AG09309 (cell line): ENCODE measurements at regions not wholly inside any gene's neighbourhood (a gene's known extent, or its start where the extent isn't known, plus 50 kb on each side); places are given as distances from the start of the nearest gene placed in this dataset.

ENCODE experiments used
- DNase-seq: peaks from one replicate; pipeline ENCODE4 v3.0.0-alpha.2; 2010; ENCODE audit warnings: low read depth
- H3K4me3 ChIP-seq: 2 replicates; pipeline ENCODE4 v1.5.1; 2011; ENCODE audit warnings: mild to moderate bottlenecking, low read depth, low read length, moderate library complexity; ENCODE audit not compliant: control insufficient read depth
- TF ChIP-seq, protein P1 (sequence below): IDR thresholded peaks from 2 replicates; pipeline ENCODE4 v1.5.1; 2011; ENCODE audit warnings: mild to moderate bottlenecking, low read depth, low read length, inconsistent platforms; ENCODE audit not compliant: insufficient read depth, control insufficient read depth; ENCODE audit errors: missing control alignments

DNA sequence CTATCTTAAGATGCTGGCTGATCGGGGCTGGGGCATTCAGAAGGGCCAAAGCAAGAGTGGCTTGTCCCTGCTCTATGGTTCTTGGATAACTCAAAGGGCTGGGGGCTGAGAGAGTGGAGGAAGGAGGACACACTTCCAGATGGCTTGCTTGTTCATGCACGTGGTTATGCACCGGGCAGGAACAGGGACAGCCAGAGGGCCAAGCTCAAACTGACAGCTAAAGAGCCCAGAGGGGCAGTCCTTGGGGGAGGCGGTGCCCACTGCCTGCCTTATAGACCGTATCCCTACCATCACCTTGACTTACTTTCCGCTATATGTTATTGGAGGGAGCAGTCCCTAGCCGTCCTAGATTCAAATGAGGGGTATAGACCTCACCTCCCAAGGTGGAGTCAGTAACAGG, 192.7 kb upstream of the SVIL start:
- H3K4me3 ChIP-seq: no peak overlapping the region
- DNase-seq: no peak
- TF ChIP-seq, protein P1, sequence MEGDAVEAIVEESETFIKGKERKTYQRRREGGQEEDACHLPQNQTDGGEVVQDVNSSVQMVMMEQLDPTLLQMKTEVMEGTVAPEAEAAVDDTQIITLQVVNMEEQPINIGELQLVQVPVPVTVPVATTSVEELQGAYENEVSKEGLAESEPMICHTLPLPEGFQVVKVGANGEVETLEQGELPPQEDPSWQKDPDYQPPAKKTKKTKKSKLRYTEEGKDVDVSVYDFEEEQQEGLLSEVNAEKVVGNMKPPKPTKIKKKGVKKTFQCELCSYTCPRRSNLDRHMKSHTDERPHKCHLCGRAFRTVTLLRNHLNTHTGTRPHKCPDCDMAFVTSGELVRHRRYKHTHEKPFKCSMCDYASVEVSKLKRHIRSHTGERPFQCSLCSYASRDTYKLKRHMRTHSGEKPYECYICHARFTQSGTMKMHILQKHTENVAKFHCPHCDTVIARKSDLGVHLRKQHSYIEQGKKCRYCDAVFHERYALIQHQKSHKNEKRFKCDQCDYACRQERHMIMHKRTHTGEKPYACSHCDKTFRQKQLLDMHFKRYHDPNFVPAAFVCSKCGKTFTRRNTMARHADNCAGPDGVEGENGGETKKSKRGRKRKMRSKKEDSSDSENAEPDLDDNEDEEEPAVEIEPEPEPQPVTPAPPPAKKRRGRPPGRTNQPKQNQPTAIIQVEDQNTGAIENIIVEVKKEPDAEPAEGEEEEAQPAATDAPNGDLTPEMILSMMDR: no peak

DNA sequence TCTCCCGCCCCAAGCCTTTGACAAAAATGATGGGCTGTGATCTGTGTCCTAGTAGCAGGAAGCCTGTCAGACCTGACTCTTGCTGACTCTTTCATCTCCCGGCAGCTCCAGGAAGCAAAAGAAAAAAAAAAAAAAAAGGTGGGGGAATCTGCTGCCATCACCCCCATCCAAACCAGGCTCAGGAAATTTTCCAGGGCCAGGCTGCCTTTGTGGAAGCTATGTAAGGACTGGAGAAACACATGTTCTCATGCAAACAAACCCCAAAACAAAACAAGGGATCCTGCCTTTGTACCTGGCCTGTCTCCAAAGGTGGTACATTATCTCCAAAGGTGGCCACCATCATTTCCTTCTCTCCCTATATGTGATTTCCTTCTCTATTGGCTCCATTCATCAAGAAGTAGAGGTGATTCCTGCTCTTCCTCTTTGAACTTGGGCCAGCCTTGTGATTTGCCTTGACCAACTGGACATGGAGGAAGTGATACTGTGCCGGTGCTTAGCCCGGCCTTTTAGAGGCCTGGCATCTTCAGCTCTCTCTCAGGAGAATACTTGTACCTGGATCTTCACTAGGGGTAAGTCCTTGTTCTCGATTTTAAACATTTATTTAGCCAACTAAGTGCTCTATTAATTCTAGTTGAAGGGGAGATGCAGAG, 192.2 kb upstream of the SVIL start:
- TF ChIP-seq, protein P1: no peak
- H3K4me3 ChIP-seq: no peak overlapping the region
- no peak for DNase-seq

DNA sequence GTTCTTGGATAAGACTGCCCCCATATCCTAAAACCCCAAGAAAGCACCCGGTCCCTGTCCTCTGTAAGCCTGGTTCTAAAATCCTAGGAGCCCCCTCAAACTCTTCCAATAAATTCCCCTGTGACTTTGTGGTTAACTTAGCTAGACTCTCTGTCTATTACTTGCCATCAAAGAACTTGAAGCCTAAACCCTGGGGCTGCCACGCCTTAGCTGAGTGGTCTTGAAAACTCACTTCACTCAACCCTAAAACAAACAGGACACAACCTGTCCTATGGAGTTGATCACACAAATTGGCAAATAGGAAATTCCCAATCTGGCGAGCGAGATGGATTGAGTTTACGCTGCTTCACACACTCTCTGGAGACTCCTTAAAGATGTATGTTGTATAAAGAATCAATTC, 191.4 kb upstream of the SVIL start:
- DNase-seq: no peak
- TF ChIP-seq, protein P1: no peak
- no peak overlapping the region for H3K4me3 ChIP-seq

DNA sequence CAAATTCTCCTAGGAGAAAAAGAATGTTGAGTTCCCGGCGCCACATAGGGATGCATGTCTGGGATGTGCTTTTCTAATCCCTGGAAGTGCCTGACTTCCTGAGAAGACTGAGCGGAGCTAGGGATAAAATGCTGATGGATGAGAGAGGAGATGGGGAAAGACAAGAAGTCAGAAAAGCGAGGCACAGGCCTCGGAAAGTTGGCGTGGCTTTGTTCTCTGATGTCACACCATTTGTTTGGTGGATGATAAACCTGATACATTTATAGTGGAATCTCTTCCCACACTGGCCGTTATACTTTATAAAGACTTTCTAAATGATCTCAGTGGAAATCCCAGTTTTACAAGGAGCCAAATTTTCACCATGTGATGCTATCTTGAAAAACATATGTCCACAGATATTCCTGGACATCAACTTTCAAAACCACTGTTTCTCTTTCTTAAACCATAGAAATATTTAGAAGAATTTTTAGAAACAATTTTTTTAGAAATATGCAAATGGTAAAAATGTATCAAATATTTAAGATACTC, 188.8 kb upstream of the SVIL start:
- no peak for DNase-seq
- TF ChIP-seq, protein P1: no peak
- H3K4me3 ChIP-seq: no peak overlapping the region

DNA sequence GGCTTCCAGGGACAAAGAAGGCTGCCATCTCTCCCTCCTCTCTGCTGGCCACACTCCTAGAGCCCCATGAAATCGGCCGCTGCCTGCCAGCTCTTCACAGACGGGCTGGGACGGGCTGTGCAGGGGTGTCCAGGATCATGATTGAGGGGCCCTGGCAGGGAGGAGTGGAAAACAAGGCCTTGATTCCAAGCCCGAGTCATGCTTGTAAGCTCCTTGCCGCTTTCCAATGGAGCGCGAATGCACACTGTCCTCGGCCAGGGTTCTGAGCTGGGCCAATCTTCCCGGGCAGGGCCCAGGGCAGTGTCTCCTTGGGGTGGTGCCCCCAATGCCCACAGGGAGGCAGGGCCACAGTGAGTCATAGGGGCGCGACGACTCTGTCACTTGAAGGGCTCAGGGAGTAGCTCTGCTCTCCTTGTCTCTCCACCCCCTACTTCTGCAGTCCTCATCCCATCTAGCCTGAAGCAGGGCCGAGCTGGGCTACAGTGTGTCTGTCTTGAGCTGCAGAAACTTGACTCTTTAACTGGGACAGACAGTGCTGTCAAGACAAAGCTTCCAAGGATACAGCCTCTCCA, 186.2 kb upstream of the SVIL start:
- DNase-seq: no peak
- TF ChIP-seq, protein P1: no peak
- H3K4me3 ChIP-seq: no peak overlapping the region

DNA sequence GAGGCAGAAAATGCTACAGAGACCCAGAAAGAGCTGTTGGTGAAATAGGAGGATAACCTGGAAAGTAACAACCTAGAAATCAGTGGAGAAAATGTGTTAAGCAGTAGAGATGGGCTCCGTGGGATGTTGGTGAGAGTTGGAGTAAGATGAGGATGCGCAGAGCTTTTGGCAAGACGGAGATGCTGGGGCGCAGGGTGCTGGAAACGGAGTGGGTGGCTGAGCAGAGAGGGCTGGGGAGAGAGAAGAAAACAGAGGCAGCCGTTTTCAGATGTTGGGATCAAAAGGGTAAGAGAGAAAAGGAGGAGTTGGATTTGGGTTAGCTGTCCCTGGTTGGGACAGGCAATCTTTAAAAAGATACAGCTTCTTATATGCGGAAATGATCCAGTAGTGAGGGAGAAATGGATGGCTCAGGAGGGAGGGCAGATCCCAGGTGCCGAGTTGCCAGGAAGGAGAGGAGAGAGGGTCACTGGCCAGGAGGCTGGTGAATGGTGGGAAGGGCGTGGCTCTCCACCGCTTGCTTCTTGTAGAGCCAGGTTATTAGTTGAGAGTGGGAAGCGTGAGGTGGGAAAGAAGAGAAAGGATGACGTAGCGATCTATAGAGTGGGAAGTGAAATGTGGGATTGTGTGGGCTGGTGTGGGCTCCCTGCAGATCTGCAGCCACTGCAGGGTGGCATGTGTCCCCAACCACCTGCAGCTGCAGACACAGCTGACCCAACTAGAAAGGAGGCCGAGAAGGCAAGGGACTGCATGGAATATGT, 182.2 kb upstream of the SVIL start:
- DNase-seq: no peak
- TF ChIP-seq, protein P1: no peak
- no peak overlapping the region for H3K4me3 ChIP-seq
